B cell (primary cell): ENCODE measurements at regions not wholly inside any gene's neighbourhood (a gene's known extent, or its start where the extent isn't known, plus 50 kb on each side); places are given as distances from the start of the nearest gene placed in this dataset.

ENCODE experiments used
- ATAC-seq: fragments of 200-7000 bp; cut with Tn5 transposase; one replicate; pipeline ENCODE4 v1.10.0; 2021; ENCODE audit warnings: low read depth, mild to moderate bottlenecking, moderate number of reproducible peaks, moderate library complexity
- CTCF ChIA-PET: fragments of 350-600 bp; sonication (Branson Sonifier 250); formaldehyde crosslinking; loops from one replicate; lab custom pipeline; 2021; ENCODE audit warnings: antibody characterized with exemption, inconsistent platforms; lab: Charles Lee
- POLR2A ChIA-PET: fragments of 350-600 bp; sonication (Branson Sonifier 250); formaldehyde crosslinking; loops from one replicate; lab custom pipeline; 2021; ENCODE audit warnings: antibody characterized with exemption; lab: Charles Lee
- DNase-seq: peaks from one replicate; pipeline ENCODE4 v3.0.0; 2013
- H2AFZ ChIP-seq: 2 replicates; pipeline ENCODE4 v1.6.1; 2012; ENCODE audit warnings: mild to moderate bottlenecking, low read depth, low read length; ENCODE audit not compliant: insufficient read depth, poor library complexity, severe bottlenecking
- H3K27ac ChIP-seq, 2 donors: 1 replicate in 1 of 2; 2 replicates in 1 of 2; pipeline ENCODE4 v1.5.1; 2012 to 2013; ENCODE audit warnings: low read length in 2 of 2, mild to moderate bottlenecking in 2 of 2, moderate library complexity in 1 of 2
- H3K27me3 ChIP-seq, 4 experiments: fragments of 200-600 bp in 1 of 4; sonication (generic) in 1 of 4; replicated peaks in 1 of 4; 1 replicate in 2 of 4; 2 replicates in 2 of 4; pipeline versions ENCODE4 v1.6.1 to v1.7.0; 2013 to 2016; ENCODE audit warnings: low read length in 3 of 4, mild to moderate bottlenecking in 2 of 4, mixed read lengths in 1 of 4, moderate library complexity in 1 of 4; ENCODE audit not compliant: insufficient read depth in 4 of 4, control insufficient read depth in 3 of 4; ENCODE audit errors: control extremely low read depth in 1 of 4
- H3K36me3 ChIP-seq, 2 experiments: replicated peaks in 1 of 2; 1 replicate in 1 of 2; 2 replicates in 1 of 2; pipeline versions ENCODE4 v1.6.1 to v1.7.1; 2013; ENCODE audit warnings: low read length in 1 of 2; ENCODE audit not compliant: insufficient read depth in 2 of 2, control insufficient read depth in 1 of 2; ENCODE audit errors: control extremely low read depth in 1 of 2, extremely low read depth in 1 of 2
- H3K4me1 ChIP-seq, 2 donors: fragments of 200-600 bp in 1 of 2; sonication (generic) in 1 of 2; 1 replicate in 1 of 2; 2 replicates in 1 of 2; pipeline versions ENCODE4 v1.5.1 to v1.6.1; 2013 to 2017; ENCODE audit warnings: low read length in 2 of 2; ENCODE audit not compliant: control insufficient read depth in 2 of 2, insufficient read depth in 2 of 2
- H3K4me2 ChIP-seq: replicated peaks from 2 replicates; pipeline ENCODE3; 2012; ENCODE audit warnings: mild to moderate bottlenecking, low read depth, low read length; ENCODE audit not compliant: poor library complexity, severe bottlenecking
- H3K4me3 ChIP-seq, 5 experiments: fragments of 200-600 bp in 1 of 5; sonication (generic) in 1 of 5; 1 replicate in 3 of 5; 2 replicates in 2 of 5; pipeline versions ENCODE4 v1.5.1 to v1.7.0; 2011 to 2016; ENCODE audit warnings: low read length in 4 of 5, mild to moderate bottlenecking in 4 of 5, low read depth in 2 of 5, control low read depth in 1 of 5, moderate library complexity in 1 of 5; ENCODE audit not compliant: insufficient read depth in 1 of 5; ENCODE audit errors: control extremely low read depth in 1 of 5, extremely low read depth in 1 of 5
- H3K79me2 ChIP-seq: fragments of 200-600 bp; sonication (generic); one replicate; pipeline ENCODE4 v1.6.0; 2016; ENCODE audit warnings: low read length; ENCODE audit not compliant: control insufficient read depth, insufficient read depth
- H3K9ac ChIP-seq: fragments of 200-600 bp; sonication (generic); 2 replicates; pipeline ENCODE4 v1.6.1; 2017; ENCODE audit warnings: mild to moderate bottlenecking, low read length, moderate library complexity
- H3K9me3 ChIP-seq, 3 donors: one replicate each; pipeline versions ENCODE4 v1.6.1 to v1.7.1; 2013; ENCODE audit warnings: low read length in 2 of 3; ENCODE audit not compliant: control insufficient read depth in 2 of 3, insufficient read depth in 1 of 3; ENCODE audit errors: control extremely low read depth in 1 of 3
- H4K20me1 ChIP-seq: 2 replicates; pipeline ENCODE4 v1.6.0; 2012; ENCODE audit warnings: mild to moderate bottlenecking, low read length; ENCODE audit not compliant: insufficient read depth, control insufficient read depth, poor library complexity, severe bottlenecking
- H3K27ac Mint-ChIP-seq: one replicate; pipeline ENCODE4 v1.8.0; 2021; ENCODE audit warnings: mixed read lengths
- H3K27me3 Mint-ChIP-seq: one replicate; pipeline ENCODE4 v1.8.0; 2021; ENCODE audit warnings: mixed read lengths
- H3K4me1 Mint-ChIP-seq: one replicate; pipeline ENCODE4 v1.8.0; 2021; ENCODE audit warnings: mixed read lengths
- H3K4me3 Mint-ChIP-seq: one replicate; pipeline ENCODE4 v1.8.0; 2021; ENCODE audit warnings: mixed read lengths
- H3K9me3 Mint-ChIP-seq: one replicate; pipeline ENCODE4 v1.8.0; 2022; ENCODE audit warnings: mixed read lengths; ENCODE audit not compliant: insufficient read depth
- CTCF ChIP-seq: fragments of 200-600 bp; IDR thresholded peaks from one replicate; pipeline ENCODE4 v1.8.0; 2022; ENCODE audit warnings: antibody characterized with exemption, mild to moderate bottlenecking
- EZH2 ChIP-seq: IDR thresholded peaks from 2 replicates; pipeline ENCODE4 v1.6.1; 2012; ENCODE audit warnings: borderline replicate concordance, low read depth, mild to moderate bottlenecking, moderate library complexity, low read length; ENCODE audit not compliant: insufficient read depth, poor library complexity, severe bottlenecking
- WGBS: methylation state at CpG from one replicate; pipeline ENCODE4 v1.1.5; 2013; ENCODE audit warnings: missing lambda C conversion rate; ENCODE audit not compliant: insufficient coverage; 5-methylcytosine and 5-hydroxymethylcytosine counted together
- intact Hi-C: fragments of 100-400 bp; cut with micrococcal nuclease; formaldehyde crosslinking; loops from one replicate; pipeline ENCODE4 v1.10.0; 2022

- ATAC-seq (peak; percentile 62), DNase-seq (peak; percentile 31)
- no peaks in the 10 kb centered on the region for H3K79me2 ChIP-seq
- H2AFZ ChIP-seq = peak overlapping the region; percentile 85
- 87% methylated on average over 12 of the region's 19 CpGs for WGBS
- CTCF ChIA-PET = no interaction called here
- H3K9me3 ChIP-seq = peaks cover 0 to 14% (median 2%) of the 10 kb centered on the region in 3 donors
- no peak for TF ChIP-seq CTCF
- H3K4me2 ChIP-seq = peak overlapping the region; percentile 70
- no peak overlapping the region for H3K27ac ChIP-seq
- H3K36me3 ChIP-seq = no peaks in the 10 kb centered on the region
- H3K9ac ChIP-seq = peak overlapping the region; percentile 55
- H3K4me3 Mint-ChIP-seq = peak overlapping the region; percentile 85
- intact Hi-C loops = loop anchor here (10.0 kb wide), 1 partner anchor 55 kb away; no protein-coding TSS in a partner anchor
- H3K27me3 Mint-ChIP-seq = no peaks in the 10 kb centered on the region
- peaks cover 7% of the 10 kb centered on the region for H3K4me1 Mint-ChIP-seq
- H4K20me1 ChIP-seq = no peaks in the 10 kb centered on the region
- peak overlapping the region in 3 of 5 experiments; percentile 31 to 45 (median 39) for H3K4me3 ChIP-seq
- POLR2A ChIA-PET = interaction anchor here (0.6 kb wide), 1 partner anchor 342 kb away, joined by 3 read pairs; no protein-coding TSS in a partner anchor
- H3K9me3 Mint-ChIP-seq = no peaks in the 10 kb centered on the region
- H3K27ac Mint-ChIP-seq = peak overlapping the region; percentile 60
- peaks cover 0 to 7% (median 0%) of the 10 kb centered on the region in 4 experiments for H3K27me3 ChIP-seq
- H3K4me1 ChIP-seq = peaks cover 5 to 9% of the 10 kb centered on the region in 2 donors
Observed at GRCh38 chr3:13149330-13150108, 76.3 kb upstream of the IQSEC1 start.

GRCh38 chr3:13148561-13149329 lies 75.5 kb upstream of the IQSEC1 start:
- H3K27me3 Mint-ChIP-seq = no peaks in the 10 kb centered on the region
- H3K27ac Mint-ChIP-seq = no peak overlapping the region
- CTCF ChIA-PET = no interaction called here
- H3K4me1 Mint-ChIP-seq = peaks cover 7% of the 10 kb centered on the region
- intact Hi-C loops = loop anchor here (10.0 kb wide), 1 partner anchor 54 kb away; no protein-coding TSS in a partner anchor
- POLR2A ChIA-PET = interaction anchor here (0.6 kb wide), 1 partner anchor 341 kb away, joined by 3 read pairs; no protein-coding TSS in a partner anchor
- WGBS = 93% methylated on average over 11 of the region's 13 CpGs
- H3K9me3 Mint-ChIP-seq = no peaks in the 10 kb centered on the region
- peaks cover 0 to 2% (median 0%) of the 10 kb centered on the region in 4 experiments for H3K27me3 ChIP-seq
- no peaks in the 10 kb centered on the region for H3K79me2 ChIP-seq
- H3K27ac ChIP-seq = no peak overlapping the region
- no peak overlapping the region for H3K4me2 ChIP-seq
- DNase-seq = no peak
- ATAC-seq = no peak
- H3K4me3 ChIP-seq = no peak overlapping the region
- TF ChIP-seq CTCF (no peak), EZH2 (no peak)
- peaks cover 5 to 9% of the 10 kb centered on the region in 2 donors for H3K4me1 ChIP-seq
- H3K36me3 ChIP-seq = no peaks in the 10 kb centered on the region
- H4K20me1 ChIP-seq = no peaks in the 10 kb centered on the region
- no peak overlapping the region for H3K4me3 Mint-ChIP-seq
- peaks cover 0 to 19% (median 0%) of the 10 kb centered on the region in 3 donors for H3K9me3 ChIP-seq
- peak overlapping the region; percentile 85 for H2AFZ ChIP-seq
- no peak overlapping the region for H3K9ac ChIP-seq
